H1 (cell line): ENCODE measurements at regions not wholly inside any gene's neighbourhood (a gene's known extent, or its start where the extent isn't known, plus 50 kb on each side); places are given as distances from the start of the nearest gene placed in this dataset.

Experiments
- CTCF ChIA-PET: fragments of 300-600 bp; sonication (Branson Sonifier 250); formaldehyde crosslinking; loops from one replicate; lab custom pipeline; 2021; ENCODE audit not compliant: partially characterized antibody; lab: Charles Lee
- POLR2A ChIA-PET: fragments of 300-600 bp; sonication (Branson Sonifier 250); formaldehyde crosslinking; loops from one replicate; lab custom pipeline; 2021; ENCODE audit warnings: inconsistent platforms; ENCODE audit not compliant: partially characterized antibody; lab: Charles Lee
- DNase-seq, 2 experiments: peaks; one replicate each; pipeline versions ENCODE4 v3.0.0 to v3.0.0-alpha.2; 2010 to 2022; ENCODE audit warnings: low spot score in 2 of 2, low read depth in 1 of 2, mixed read lengths in 1 of 2
- FAIRE-seq: peaks from 2 replicates; lab custom pipeline; 2011; peaks lifted over from hg19 to GRCh38; lab: Jason Lieb, UNC
- H2AFZ ChIP-seq: 2 replicates; pipeline ENCODE4 v1.8.1; 2012; ENCODE audit warnings: low read length, inconsistent platforms
- H2AK5ac ChIP-seq: 2 replicates; pipeline ENCODE4 v1.6.1; 2013; ENCODE audit warnings: low read depth, low read length
- H2BK120ac ChIP-seq: replicated peaks from 2 replicates; pipeline ENCODE3; 2013; ENCODE audit warnings: low read depth, low read length, inconsistent platforms
- H2BK12ac ChIP-seq: 2 replicates; pipeline ENCODE4 v1.6.1; 2013; ENCODE audit warnings: low read depth, low read length
- H2BK15ac ChIP-seq: 2 replicates; pipeline ENCODE4 v1.6.1; 2013; ENCODE audit warnings: low read length
- H2BK20ac ChIP-seq: 2 replicates; pipeline ENCODE4 v1.6.1; 2013; ENCODE audit warnings: low read length
- H2BK5ac ChIP-seq: 2 replicates; pipeline ENCODE4 v1.6.1; 2013; ENCODE audit warnings: low read depth, low read length
- H3K14ac ChIP-seq: 2 replicates; pipeline ENCODE4 v1.6.1; 2013; ENCODE audit warnings: inconsistent platforms; ENCODE audit not compliant: insufficient read length
- H3K18ac ChIP-seq: 2 replicates; pipeline ENCODE4 v1.6.1; 2013; ENCODE audit warnings: low read length; ENCODE audit errors: extremely low read depth
- H3K23ac ChIP-seq: 2 replicates; pipeline ENCODE4 v1.6.1; 2013; ENCODE audit warnings: inconsistent platforms; ENCODE audit not compliant: insufficient read length
- H3K23me2 ChIP-seq: 2 replicates; pipeline ENCODE4 v1.6.1; 2013; ENCODE audit warnings: low read depth, low read length
- H3K27ac ChIP-seq: 2 replicates; pipeline ENCODE4 v1.6.1; 2011; ENCODE audit warnings: low read depth, low read length, inconsistent platforms
- H3K27me3 ChIP-seq, 4 experiments: replicated peaks in 1 of 4; 1 replicate in 1 of 4; 2 replicates in 3 of 4; pipeline versions ENCODE4 v1.6.1 to v1.8.1; 2011 to 2013; ENCODE audit warnings: low read length in 3 of 4, mild to moderate bottlenecking in 3 of 4, inconsistent platforms in 2 of 4, mixed read lengths in 2 of 4, moderate library complexity in 1 of 4; ENCODE audit not compliant: control insufficient read depth in 3 of 4, insufficient read depth in 3 of 4; ENCODE audit errors: extremely low read depth in 1 of 4
- H3K36me3 ChIP-seq, 4 experiments: 2 replicates each; pipeline versions ENCODE4 v1.6.1 to v1.8.1; 2011 to 2013; ENCODE audit warnings: mild to moderate bottlenecking in 4 of 4, low read length in 3 of 4, moderate library complexity in 2 of 4, control low read depth in 1 of 4, inconsistent platforms in 1 of 4; ENCODE audit not compliant: insufficient read depth in 4 of 4, control insufficient read depth in 2 of 4
- H3K4ac ChIP-seq: replicated peaks from 2 replicates; pipeline ENCODE3; 2013; ENCODE audit warnings: low read length, low read depth, mixed read lengths, inconsistent platforms; ENCODE audit not compliant: insufficient read length
- H3K4me1 ChIP-seq, 4 experiments: replicated peaks in 1 of 4; 1 replicate in 1 of 4; 2 replicates in 3 of 4; pipeline versions ENCODE4 v1.6.1 to v1.8.1; 2011 to 2013; ENCODE audit warnings: low read length in 3 of 4, inconsistent platforms in 2 of 4, mixed read lengths in 1 of 4; ENCODE audit not compliant: insufficient read depth in 4 of 4, control insufficient read depth in 3 of 4
- H3K4me2 ChIP-seq, 2 experiments: 2 replicates each; pipeline versions ENCODE4 v1.6.1 to v1.8.1; 2011 to 2013; ENCODE audit warnings: low read depth in 2 of 2, low read length in 2 of 2, control low read depth in 1 of 2, inconsistent platforms in 1 of 2, mild to moderate bottlenecking in 1 of 2; ENCODE audit not compliant: insufficient read depth in 1 of 2
- H3K4me3 ChIP-seq, 4 experiments: fragments of 200-600, 300-600 bp in 1 of 4; sonication (generic), shearing (Covaris generic), sonication (Bioruptor Twin) in 1 of 4; 2 replicates each; pipeline versions ENCODE4 v1.5.1 to v1.8.1; 2011 to 2016; ENCODE audit warnings: low read length in 4 of 4, low read depth in 3 of 4, control low read depth in 2 of 4, inconsistent platforms in 2 of 4, mild to moderate bottlenecking in 2 of 4, mixed read lengths in 1 of 4, moderate library complexity in 1 of 4; ENCODE audit not compliant: insufficient read depth in 2 of 4; ENCODE audit errors: extremely low read depth in 1 of 4
- H3K56ac ChIP-seq: replicated peaks from 2 replicates; pipeline ENCODE3; 2013; ENCODE audit warnings: low read depth, mild to moderate bottlenecking, mixed read lengths, low read length, inconsistent platforms; ENCODE audit not compliant: insufficient read length
- H3K79me1 ChIP-seq: 2 replicates; pipeline ENCODE4 v1.6.1; 2013; ENCODE audit warnings: low read depth, low read length, control low read depth
- H3K79me2 ChIP-seq, 2 experiments: 2 replicates each; pipeline versions ENCODE4 v1.6.1 to v1.8.1; 2012 to 2013; ENCODE audit warnings: low read length in 2 of 2, mild to moderate bottlenecking in 2 of 2, inconsistent platforms in 1 of 2; ENCODE audit not compliant: insufficient read depth in 2 of 2, control insufficient read depth in 1 of 2
- H3K9ac ChIP-seq, 4 experiments: replicated peaks in 1 of 4; 1 replicate in 1 of 4; 2 replicates in 3 of 4; pipeline versions ENCODE4 v1.6.1 to v1.8.1; 2011 to 2013; ENCODE audit warnings: low read depth in 3 of 4, low read length in 3 of 4, control low read depth in 2 of 4, mild to moderate bottlenecking in 2 of 4, moderate library complexity in 2 of 4, inconsistent platforms in 1 of 4; ENCODE audit errors: extremely low read depth in 1 of 4
- H3K9me3 ChIP-seq, 2 experiments: 2 replicates each; pipeline versions ENCODE4 v1.6.1 to v1.8.1; 2012 to 2013; ENCODE audit warnings: mild to moderate bottlenecking in 2 of 2, moderate library complexity in 2 of 2, control low read depth in 1 of 2, inconsistent platforms in 1 of 2, low read depth in 1 of 2, low read length in 1 of 2, mixed read lengths in 1 of 2; ENCODE audit not compliant: insufficient read depth in 2 of 2
- H4K20me1 ChIP-seq, 2 experiments: replicated peaks in 1 of 2; 2 replicates each; pipeline versions ENCODE3 to v1.8.1; 2011 to 2013; ENCODE audit warnings: inconsistent platforms in 2 of 2, low read length in 2 of 2, mild to moderate bottlenecking in 1 of 2; ENCODE audit not compliant: insufficient read depth in 2 of 2, control insufficient read depth in 1 of 2
- H4K5ac ChIP-seq: 2 replicates; pipeline ENCODE4 v1.6.1; 2013; ENCODE audit warnings: low read length, low read depth, mixed read lengths, inconsistent platforms; ENCODE audit not compliant: insufficient read length
- H4K8ac ChIP-seq: 2 replicates; pipeline ENCODE4 v1.8.0; 2013; ENCODE audit warnings: mild to moderate bottlenecking, moderate library complexity, low read length, inconsistent platforms; ENCODE audit not compliant: insufficient read depth; ENCODE audit errors: extremely low read depth
- H4K91ac ChIP-seq: replicated peaks from 2 replicates; pipeline ENCODE3; 2013; ENCODE audit warnings: low read length, mixed read lengths, inconsistent platforms; ENCODE audit not compliant: insufficient read length
- BCL11A ChIP-seq, 2 experiments: IDR thresholded peaks; one replicate each; pipeline ENCODE4 v1.6.1; 2011; ENCODE audit warnings: low read depth in 2 of 2, low read length in 2 of 2, mild to moderate bottlenecking in 2 of 2
- CBX5 ChIP-seq: fragments of 300-800, 300-1000 bp; sonication (generic); IDR thresholded peaks from 2 replicates; pipeline ENCODE4 v1.7.1; 2016; ENCODE audit warnings: antibody characterized with exemption, low read length, low read depth
- CHD2 ChIP-seq: IDR thresholded peaks from 2 replicates; pipeline ENCODE4 v1.6.1; 2012; ENCODE audit warnings: low read length, improper control_type of control experiment
- EGR1 ChIP-seq: IDR thresholded peaks from 2 replicates; pipeline ENCODE4 v1.6.1; 2011; ENCODE audit warnings: low read depth, low read length, borderline replicate concordance
- EP300 ChIP-seq, 2 experiments: IDR thresholded peaks; 1 replicate in 1 of 2; 2 replicates in 1 of 2; pipeline ENCODE4 v1.6.1; 2011 to 2012; ENCODE audit warnings: low read depth in 2 of 2, low read length in 2 of 2, mild to moderate bottlenecking in 2 of 2, borderline replicate concordance in 1 of 2, inconsistent platforms in 1 of 2, moderate library complexity in 1 of 2
- MAFK ChIP-seq: IDR thresholded peaks from 2 replicates; pipeline ENCODE4 v1.6.1; 2012; ENCODE audit warnings: low read depth, mild to moderate bottlenecking, improper control_type of control experiment, low read length
- PHF8 ChIP-seq: fragments of 200-600 bp; sonication (generic); conservative IDR thresholded peaks from 2 replicates; pipeline ENCODE4 v1.7.1; 2012; ENCODE audit warnings: low read depth, mild to moderate bottlenecking, inconsistent platforms, low read length, moderate library complexity
- POLR2A ChIP-seq, 2 experiments: IDR thresholded peaks; 1 replicate in 1 of 2; 2 replicates in 1 of 2; pipeline ENCODE4 v1.6.1; 2011; ENCODE audit warnings: low read depth in 2 of 2, low read length in 2 of 2, mild to moderate bottlenecking in 2 of 2; ENCODE audit errors: control extremely low read depth in 1 of 2
- SIN3A ChIP-seq, 2 experiments: IDR thresholded peaks in 1 of 2; conservative IDR thresholded peaks in 1 of 2; 2 replicates each; pipeline ENCODE4 v1.6.1; 2011 to 2012; ENCODE audit warnings: low read length in 2 of 2, improper control_type of control experiment in 1 of 2, low read depth in 1 of 2, mild to moderate bottlenecking in 1 of 2
- SIX5 ChIP-seq: IDR thresholded peaks from 2 replicates; pipeline ENCODE4 v1.6.1; 2011; ENCODE audit warnings: mild to moderate bottlenecking, low read depth, low read length
- SP1 ChIP-seq: IDR thresholded peaks from 2 replicates; pipeline ENCODE4 v1.6.1; 2011; ENCODE audit warnings: low read depth, low read length
- SP4 ChIP-seq: IDR thresholded peaks from 2 replicates; pipeline ENCODE4 v1.6.1; 2012; ENCODE audit warnings: low read length, inconsistent platforms
- ZNF274 ChIP-seq: IDR thresholded peaks from 2 replicates; pipeline ENCODE4 v1.7.0; 2012; ENCODE audit warnings: low read length, borderline replicate concordance; ENCODE audit errors: extremely low read depth
- WGBS, 2 experiments: shearing (Covaris generic) in 1 of 2; methylation state at CpG; one replicate each; pipeline versions ENCODE4 v1.1.6 to v1.1.7; 2013 to 2015; ENCODE audit warnings: low lambda C conversion rate in 2 of 2, mixed read lengths in 2 of 2, inconsistent platforms in 1 of 2, low coverage in 1 of 2, missing lambda C conversion rate in 1 of 2; ENCODE audit not compliant: insufficient replicate concordance in 2 of 2, insufficient coverage in 1 of 2, insufficient read length in 1 of 2; ENCODE audit errors: extremely low coverage in 1 of 2, missing lambda C conversion rate in 1 of 2; 5-methylcytosine and 5-hydroxymethylcytosine counted together
- TF ChIP-seq, protein P1 (sequence below): IDR thresholded peaks from 2 replicates; pipeline ENCODE4 v1.6.1; 2011; ENCODE audit warnings: low read length, improper control_type of control experiment

DNA sequence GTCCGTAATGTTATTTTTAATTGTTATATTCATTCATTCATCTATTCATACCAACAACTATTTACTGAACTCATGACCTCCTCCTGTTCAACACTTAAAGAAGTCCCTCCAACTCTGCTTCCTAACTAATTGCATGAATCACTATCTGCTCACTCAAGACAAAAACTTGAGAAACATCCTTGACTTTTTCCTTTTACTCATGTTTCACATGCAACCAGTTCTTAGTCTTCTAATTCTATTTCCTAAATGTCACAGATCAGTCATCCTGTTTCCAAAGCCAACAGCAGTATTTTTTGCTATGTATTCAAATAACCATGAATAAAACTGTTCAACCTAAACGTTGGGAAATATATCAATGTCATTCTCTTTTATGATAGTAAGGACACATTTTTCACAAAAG is 124.6 kb upstream of the GBE1 start:
- H2BK12ac ChIP-seq = no peak overlapping the region
- no peak overlapping the region for H2BK5ac ChIP-seq
- H3K23ac ChIP-seq = no peak overlapping the region
- no peaks in the 10 kb centered on the region for H3K79me1 ChIP-seq
- H2AK5ac ChIP-seq = no peak overlapping the region
- POLR2A ChIA-PET = no interaction called here
- H4K8ac ChIP-seq = no peak overlapping the region
- H3K79me2 ChIP-seq = no peaks in the 10 kb centered on the region
- no peak overlapping the region for H3K4me3 ChIP-seq
- no peak overlapping the region for H4K91ac ChIP-seq
- H3K23me2 ChIP-seq = no peaks in the 10 kb centered on the region
- H2BK120ac ChIP-seq = no peak overlapping the region
- H4K20me1 ChIP-seq = no peaks in the 10 kb centered on the region
- no peak overlapping the region for H3K4me2 ChIP-seq
- H2AFZ ChIP-seq = no peak overlapping the region
- no peaks in the 10 kb centered on the region for H3K9me3 ChIP-seq
- CTCF ChIA-PET = interaction anchor here (1.3 kb wide), 1 partner anchor 246 kb away, joined by 5 read pairs; no protein-coding TSS in a partner anchor
- H3K56ac ChIP-seq = no peak overlapping the region
- no peak overlapping the region for H2BK15ac ChIP-seq
- peaks cover 0 to 3% (median under 1%) of the 10 kb centered on the region in 4 experiments; a peak in 2 of 7 replicates for H3K4me1 ChIP-seq
- no peak overlapping the region for H2BK20ac ChIP-seq
- no peak overlapping the region for H3K27ac ChIP-seq
- no peak overlapping the region for H3K4ac ChIP-seq
- no peak overlapping the region for H4K5ac ChIP-seq
- no peaks in the 10 kb centered on the region for H3K36me3 ChIP-seq
- FAIRE-seq (no peak), DNase-seq (no peak)
- no peak overlapping the region for H3K14ac ChIP-seq
- no peaks in the 10 kb centered on the region for H3K27me3 ChIP-seq
- 91% methylated on average over 2 of the region's 2 CpGs; no CpG with 5 or more reads in 1 of the 2 experiments for WGBS, 2 experiments
- no peak overlapping the region for H3K18ac ChIP-seq
- no peak overlapping the region for H3K9ac ChIP-seq
- TF ChIP-seq EP300 (IDR thresholded peaks at IDR 0.05; ENCODE audit: borderline replicate concordance in 1 of 2, low read depth in 2 of 2, low read length in 2 of 2) = no peak
- no peak for TF ChIP-seq SP4
- no peak for TF ChIP-seq MAFK
- no peak for TF ChIP-seq BCL11A (IDR thresholded peaks at IDR 0.05; ENCODE audit: low read depth in 2 of 2, low read length in 2 of 2)
- TF ChIP-seq SIN3A (conservative IDR thresholded peaks at IDR 0.05 in 1 of 2, IDR thresholded peaks at IDR 0.05 in 1 of 2; ENCODE audit: low read depth in 1 of 2, low read length in 2 of 2) = no peak
- TF ChIP-seq POLR2A (IDR thresholded peaks at IDR 0.05; ENCODE audit: control extremely low read depth in 1 of 2, low read depth in 2 of 2, low read length in 2 of 2) = no peak
- no peak for TF ChIP-seq SP1
- TF ChIP-seq CBX5 = no peak
- no peak for TF ChIP-seq CHD2
- TF ChIP-seq, protein P1, sequence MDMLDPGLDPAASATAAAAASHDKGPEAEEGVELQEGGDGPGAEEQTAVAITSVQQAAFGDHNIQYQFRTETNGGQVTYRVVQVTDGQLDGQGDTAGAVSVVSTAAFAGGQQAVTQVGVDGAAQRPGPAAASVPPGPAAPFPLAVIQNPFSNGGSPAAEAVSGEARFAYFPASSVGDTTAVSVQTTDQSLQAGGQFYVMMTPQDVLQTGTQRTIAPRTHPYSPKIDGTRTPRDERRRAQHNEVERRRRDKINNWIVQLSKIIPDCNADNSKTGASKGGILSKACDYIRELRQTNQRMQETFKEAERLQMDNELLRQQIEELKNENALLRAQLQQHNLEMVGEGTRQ = no peak
- no peak for TF ChIP-seq SIX5
- TF ChIP-seq EGR1 = no peak
- no peak for TF ChIP-seq PHF8
- no peak for TF ChIP-seq ZNF274
